ENCODE measurements at regions not wholly inside any gene's neighbourhood (a gene's known extent, or its start where the extent isn't known, plus 50 kb on each side); places are given as distances from the start of the nearest gene placed in this dataset.

DNA sequence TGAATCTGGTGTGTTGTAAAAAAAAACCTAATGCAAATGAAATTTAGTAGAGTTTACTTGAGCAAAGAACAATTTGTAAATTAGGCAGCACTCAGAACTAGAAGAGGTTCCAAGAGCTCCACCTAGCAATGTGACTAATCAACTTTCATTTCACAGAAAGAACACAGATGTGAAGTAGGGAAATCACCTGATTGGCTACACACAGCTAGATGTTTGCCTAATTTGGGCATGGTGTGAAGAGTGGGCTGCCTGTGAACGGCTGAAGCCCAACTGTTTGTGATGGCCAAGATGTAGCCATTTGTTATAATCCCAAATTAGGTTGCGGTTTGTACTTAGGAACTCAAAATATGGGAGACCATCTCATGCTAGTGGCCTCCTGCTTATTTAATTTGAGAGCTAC, 724.4 kb upstream of the SLITRK5 start:
- no peak for DNase-seq (ENCODE audit: low spot score)

DNA sequence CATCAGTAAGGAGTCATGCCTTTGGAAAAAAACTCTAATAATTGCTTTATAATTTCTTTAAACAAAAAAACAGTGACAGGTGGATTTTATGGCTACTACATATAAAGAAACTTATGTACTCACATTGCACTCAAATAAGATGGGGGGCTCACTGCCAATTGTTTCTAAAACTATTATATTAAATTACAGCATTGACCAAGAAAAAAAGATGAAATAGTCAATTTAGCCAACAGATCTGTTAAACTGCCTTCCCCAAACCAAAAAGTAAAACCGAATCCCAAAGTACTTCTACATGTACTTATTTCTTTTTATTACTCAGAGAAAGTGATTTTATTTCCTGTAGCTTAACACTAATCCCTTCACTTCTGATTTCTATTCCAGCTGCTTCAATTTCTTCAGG, 716.8 kb upstream of the SLITRK5 start:
- no peak for DNase-seq (ENCODE audit: low spot score)

DNA sequence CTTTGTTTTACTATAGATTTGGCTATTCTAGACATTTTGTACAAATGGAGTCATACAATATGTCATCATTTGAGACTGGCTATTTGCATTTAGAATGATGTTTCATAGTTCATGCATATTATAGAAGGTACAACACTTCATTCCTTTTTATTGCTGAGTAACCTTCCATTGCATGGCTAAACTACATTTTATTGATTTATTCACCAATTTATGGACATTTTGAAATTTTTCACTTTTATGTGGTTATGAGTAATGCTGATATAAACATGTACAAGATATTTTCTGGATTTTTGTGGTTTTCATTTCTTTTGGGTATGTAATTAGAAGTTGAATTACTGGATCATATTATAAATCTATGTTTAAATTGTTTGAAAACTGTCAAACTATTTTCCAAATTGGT, 710.3 kb upstream of the SLITRK5 start:
- no peak for DNase-seq (ENCODE audit: low spot score)

DNA sequence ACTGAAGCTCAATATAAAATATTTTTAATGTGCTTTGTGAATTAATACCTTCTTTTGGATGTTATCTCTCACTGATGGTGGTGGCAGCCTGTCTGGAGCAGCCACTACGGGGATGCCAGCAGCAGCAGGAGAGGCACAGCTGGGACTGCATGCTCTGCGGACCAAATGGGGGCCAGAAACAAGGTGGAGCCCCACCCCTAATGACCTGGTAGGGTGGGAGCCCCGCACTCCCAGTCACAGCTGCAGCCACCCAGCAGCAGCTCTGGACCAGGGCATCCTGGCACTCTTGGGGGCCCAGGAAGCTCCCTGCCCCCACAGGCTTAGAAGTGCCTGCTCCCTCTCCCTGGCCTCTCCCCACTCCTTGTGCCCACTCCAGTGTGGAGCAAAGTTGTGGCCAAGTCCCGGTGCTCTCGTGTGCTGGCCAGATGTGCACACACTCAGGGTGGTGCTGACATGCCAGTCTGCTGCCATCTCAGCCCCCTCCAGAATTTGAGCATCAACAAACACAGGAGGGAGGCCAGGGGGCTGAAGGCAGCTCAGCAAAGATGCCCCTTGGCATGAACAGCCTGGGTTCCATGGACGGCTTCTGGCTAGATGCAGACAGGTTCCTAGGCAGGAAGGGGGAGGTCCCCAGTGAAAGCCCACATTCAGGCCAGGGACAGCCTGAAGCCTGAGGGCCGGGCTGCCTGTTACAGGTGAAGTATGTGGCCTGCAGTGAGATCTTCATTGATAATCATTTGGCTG, 696.7 kb upstream of the SLITRK5 start:
- DNase-seq (ENCODE audit: low spot score), result no peak

DNA sequence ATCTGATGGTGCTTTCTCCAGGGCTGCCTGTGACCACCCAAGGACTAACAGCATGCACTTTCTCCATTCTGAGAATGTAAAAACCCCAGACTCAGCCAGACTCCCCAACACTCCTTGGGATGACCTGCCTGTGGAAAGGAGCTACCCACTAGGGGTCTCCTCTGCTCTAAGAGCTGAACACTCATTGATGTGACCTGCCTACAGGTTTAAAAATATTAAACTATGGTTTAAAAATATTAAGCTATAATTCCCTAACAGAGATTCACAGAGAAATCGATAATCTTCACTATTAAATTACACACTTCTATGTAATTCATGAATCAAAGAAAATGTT, 696.2 kb upstream of the SLITRK5 start:
- no peak for DNase-seq (ENCODE audit: low spot score)

DNA sequence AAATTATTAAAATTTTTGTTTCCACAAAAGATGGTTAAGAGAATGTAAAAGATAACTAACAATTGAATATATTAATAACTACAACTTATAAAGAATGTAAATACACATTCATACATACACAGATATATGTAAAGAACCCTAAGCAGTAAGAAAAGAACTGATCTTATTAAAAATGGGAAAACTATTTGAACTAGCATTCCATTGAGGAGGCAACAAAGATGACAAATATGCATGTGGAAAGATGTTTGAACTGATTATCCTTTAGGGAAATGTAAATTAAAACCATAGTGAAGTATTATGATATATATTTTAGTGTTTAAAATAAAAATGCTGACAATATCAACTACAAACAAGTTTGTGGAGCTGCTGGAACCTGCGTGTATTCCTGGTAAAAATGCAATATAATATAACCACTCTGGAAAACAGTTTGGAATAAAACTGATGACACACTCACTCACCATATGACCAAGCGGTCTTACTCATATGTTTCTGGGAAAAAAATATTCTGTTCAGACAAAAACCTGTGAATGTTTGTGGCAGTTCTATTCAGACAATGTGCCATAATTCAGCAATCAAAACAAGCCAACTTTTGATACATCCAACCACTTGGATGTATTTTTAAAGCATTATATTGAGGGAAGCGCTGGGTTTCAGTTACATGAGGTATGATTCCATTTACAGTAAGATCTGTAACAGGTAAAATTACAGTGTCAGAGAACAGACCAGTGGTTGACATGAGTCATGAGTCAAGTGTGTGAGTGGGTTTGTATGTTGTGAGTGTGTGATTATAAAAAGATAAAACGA, 694.4 kb upstream of the SLITRK5 start:
- DNase-seq (ENCODE audit: low spot score), result no peak

DNA sequence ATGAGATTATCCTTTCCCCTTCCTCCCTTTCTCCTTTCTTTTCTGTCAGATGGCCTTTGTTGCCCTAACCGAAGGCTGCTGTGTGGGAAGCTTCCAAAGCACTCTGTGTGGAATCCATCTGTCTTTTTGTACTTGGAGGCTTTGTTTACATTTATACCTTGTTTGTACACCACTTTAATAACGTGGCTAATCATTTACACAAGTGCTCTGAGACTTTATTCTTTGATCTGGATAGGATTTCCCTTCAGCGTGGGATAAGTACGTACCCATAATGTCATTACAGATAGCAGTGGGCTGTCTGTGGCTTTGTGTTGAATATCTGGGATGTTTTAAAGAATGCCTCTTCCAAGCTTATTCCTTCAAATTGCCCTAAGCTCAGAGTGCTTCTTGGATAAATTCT, 684.7 kb upstream of the SLITRK5 start:
- no peak for DNase-seq (ENCODE audit: low spot score)

DNA sequence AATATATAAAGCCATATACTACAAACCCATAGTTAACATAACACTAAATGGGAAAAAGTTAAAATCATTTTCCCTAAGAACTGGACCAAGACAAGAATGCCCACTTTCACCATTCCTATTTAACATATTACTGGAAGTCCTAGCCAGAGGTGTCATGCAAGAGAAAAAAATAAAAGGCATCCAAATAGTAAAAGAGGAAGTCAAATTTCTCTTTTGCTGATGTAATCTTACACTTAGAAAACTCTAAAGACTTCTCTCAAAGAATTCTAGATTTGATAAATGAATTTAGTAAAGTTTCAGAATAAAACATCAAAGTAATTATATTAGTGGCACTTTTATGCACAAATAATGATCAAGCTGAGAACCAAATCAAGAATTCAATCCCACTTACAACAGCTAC, 678.9 kb upstream of the SLITRK5 start:
- no peak for DNase-seq (ENCODE audit: low spot score)

DNA sequence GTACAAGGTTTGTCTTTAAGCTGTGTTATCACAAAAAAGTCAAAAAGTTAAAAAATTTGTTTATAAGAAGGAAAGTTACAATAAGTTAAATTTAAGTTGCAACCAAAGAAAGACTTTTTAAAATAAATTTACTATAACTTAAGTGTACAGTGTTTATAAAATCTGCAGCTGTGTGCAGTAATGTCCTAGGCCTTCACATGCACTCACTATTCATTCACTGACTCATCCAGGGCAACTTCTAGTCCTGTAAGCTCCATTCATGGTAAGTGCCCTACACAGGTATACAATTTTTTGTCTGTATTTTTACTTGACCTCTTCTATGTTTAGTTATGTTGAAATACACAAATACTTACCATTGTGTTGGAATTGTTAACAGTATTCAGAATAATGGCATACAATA, 667.9 kb upstream of the SLITRK5 start:
- DNase-seq (ENCODE audit: low spot score), result no peak

DNA sequence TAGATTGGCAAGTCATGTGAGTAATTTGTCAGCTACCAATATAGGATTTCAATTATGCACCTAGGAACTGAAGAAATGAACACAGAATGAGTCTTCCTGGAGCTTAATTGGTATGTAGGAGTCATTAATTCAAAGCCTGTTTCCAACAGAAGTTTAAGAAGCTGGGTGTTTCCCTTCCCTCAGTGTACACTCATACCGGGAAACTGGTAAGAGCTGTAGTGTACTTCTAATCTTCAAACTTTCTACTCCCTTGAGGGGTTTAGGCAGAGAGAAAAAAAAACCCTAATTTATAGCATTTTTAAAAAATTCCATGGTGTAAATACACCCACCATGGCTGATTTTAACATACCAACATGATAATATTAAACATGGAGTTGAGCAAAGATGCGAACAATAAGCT, 665.7 kb upstream of the SLITRK5 start:
- no peak for DNase-seq (ENCODE audit: low spot score)

DNA sequence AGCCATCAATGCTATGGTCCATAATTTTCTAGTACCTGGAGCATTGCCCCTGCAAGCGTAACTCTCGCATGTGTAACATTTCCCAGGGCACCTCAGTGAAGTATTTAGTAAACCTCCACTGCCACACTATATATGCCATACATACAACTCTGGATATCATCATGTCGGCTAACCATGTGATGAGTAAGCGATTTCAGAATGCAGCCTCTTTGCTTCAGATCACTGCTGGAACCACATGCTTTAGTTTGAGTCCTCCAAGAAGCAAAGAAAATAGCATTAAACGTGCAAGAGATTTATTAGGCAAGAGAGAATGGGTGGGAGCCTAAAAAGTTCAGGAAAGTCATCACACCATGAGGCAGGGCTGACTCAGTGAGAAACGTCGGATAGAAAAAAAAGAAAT, 635.6 kb upstream of the SLITRK5 start:
- DNase-seq (ENCODE audit: low spot score), result no peak

DNA sequence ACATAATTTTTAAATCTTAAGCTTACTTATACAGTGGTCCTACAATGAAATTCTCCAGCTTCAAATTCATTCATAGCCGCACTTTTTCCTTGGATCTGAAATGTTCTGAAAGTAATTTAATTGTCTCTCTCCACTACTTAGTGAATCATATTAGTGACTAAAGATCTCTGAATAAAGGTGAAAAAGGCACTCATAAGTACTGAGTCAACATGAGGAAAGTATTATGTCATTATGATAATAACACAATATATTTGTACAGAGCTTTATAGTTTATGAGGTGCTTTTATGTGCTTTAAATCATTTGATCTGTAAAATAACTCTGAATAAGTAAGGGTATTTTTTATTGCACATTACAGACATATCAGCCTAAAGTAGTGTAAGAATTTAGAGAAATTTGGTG, 628.2 kb upstream of the SLITRK5 start:
- no peak for DNase-seq (ENCODE audit: low spot score)

DNA sequence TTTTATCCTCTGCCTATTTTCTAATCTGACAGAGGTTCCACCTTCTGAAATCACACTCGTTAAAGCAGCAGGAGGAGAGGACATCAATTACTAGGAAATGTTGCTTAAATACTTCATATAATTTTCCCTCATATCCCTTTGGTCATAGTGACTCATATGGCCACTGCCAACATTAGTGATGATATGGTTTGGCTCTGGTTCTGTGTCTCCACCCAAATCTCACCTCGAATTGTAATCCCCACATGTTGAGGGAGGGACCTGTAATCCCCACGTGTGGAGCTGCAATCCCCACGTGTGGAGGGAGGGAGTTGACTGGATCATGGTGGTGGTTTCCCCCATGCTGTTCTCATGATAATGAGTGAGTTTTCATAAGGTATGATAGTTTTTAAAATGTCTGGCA, 618.4 kb upstream of the SLITRK5 start:
- no peak for DNase-seq (ENCODE audit: low spot score)

DNA sequence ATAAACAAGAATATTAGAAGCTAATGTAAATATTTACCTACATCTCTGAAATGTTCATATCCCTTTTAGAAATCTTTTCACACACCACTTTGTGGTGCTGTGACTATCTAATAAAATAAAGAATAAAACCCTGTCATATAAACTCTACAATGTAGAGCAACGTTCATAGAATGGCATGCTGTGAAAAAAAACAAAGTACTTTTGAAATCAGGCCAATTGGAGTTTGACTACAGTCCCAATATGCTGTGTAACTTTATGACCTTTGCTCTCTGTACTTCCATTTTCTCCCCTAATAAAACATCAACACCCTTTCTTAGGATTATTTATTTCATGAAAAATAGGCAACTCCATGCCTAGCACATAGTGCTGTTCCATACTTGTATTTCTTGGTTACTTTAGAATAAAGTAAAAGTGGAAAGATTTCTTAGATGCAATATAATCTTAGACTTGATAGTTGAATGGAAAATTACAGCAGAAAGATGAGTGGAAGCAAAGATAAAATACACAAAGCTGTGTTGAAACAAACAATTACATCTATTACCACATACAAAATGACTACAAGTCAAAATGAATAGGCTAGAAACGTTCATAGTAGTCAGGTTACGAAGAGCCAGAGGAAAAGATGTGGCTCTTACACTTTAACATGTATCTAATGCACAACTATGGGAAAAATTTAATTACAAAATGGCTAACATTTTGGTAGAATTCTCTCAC, 613.2 kb upstream of the SLITRK5 start:
- no peak for DNase-seq (ENCODE audit: low spot score)

DNA sequence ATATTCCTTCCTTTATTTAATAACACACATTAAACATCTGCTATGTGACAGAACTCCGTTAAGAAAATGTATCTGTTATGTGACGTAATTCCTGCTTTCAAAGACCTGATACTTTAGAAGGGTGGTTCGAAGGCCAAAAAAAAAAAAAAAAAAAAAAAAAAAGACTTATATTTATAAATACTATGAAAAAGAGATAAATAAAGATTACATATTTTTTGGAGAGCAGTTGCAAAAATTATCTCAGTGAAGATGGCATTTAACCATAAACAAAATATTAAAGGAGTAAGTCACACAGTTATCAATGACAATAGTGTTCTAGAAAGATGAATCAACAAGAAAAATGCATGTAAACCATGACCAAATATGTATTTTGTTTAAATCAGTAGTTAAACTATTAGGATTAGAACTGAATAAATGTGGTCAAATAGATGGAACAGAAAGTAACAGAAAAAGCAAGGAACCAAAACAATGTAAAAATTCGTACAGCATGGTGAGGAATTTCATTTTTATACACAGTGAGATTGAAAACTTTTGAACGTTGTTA, 612.3 kb upstream of the SLITRK5 start:
- DNase-seq (ENCODE audit: low spot score), result no peak

DNA sequence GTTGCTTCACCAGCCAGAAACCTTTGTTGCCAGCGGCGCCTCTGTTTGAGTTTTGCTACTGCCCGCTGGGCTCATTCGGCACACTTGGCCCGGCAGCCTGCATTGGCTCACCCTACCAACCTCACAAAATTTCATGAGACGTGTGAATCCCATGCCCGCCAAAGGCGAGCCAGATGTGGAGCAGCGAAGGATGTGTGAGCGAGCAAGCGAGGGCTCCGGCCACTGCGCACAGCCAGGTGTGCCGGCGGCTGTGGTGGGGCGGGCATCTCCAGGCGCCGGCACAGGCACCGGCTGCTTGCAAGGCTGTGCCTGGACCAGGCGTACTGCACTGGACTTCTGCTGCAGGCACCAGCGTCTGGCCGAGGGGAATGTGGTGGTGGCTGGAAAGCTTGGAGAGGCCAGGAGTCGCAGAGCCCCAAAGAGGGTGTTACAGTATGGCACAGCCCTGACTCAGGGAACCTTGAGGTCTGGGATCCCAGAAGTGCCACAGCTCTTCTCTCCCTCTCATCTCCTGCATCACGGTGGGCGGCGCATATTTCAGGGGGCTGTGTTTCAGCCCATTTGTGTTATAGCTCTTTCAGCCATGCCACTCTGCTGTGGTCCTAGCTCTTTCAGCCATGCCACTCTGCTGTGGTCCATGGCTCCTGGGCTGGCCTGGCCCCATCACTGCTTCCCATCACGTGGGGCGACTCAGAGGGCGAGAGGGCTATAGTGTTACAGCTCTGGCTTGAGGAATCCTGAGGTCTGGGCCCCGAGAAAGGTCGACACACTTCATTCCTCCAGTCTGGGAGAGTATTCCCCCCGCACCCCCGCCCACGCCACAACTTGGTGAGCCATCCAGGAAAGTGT, 592.0 kb upstream of the SLITRK5 start:
- DNase-seq (ENCODE audit: low spot score), result no peak

DNA sequence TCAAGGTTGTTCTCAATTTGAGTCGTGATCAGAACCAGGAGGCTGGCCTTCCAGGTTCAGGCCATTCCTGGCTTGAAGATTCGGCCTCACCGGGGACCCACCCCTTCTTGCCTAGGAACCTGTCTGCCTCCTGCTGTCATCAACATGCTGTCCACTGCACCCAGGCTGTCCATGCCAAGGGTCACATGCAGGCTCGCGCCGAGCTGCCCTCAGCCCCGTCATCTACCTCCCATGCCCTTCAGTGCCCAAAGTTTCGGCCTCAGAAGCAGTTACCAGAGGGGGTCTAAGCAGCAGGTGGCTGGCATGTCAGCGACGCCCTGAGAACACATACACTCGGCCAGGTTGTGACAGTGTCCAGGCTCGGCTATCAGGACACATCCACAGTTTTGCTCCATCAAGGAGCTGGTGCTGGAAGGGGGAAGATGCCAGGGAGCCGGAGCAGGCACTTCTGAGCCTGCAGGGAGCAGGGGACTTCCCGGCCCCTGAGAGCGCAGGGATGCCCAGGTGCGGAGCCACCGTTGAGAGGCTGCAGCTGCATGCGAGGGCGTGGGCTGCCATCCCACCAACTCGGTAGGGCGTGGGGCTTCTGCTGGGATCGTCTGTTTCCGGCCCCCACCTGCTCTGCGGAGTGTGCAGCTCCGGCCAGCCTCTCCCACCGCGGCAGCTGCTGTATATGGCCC, 590.9 kb upstream of the SLITRK5 start:
- DNase-seq (ENCODE audit: low spot score), result no peak

DNA sequence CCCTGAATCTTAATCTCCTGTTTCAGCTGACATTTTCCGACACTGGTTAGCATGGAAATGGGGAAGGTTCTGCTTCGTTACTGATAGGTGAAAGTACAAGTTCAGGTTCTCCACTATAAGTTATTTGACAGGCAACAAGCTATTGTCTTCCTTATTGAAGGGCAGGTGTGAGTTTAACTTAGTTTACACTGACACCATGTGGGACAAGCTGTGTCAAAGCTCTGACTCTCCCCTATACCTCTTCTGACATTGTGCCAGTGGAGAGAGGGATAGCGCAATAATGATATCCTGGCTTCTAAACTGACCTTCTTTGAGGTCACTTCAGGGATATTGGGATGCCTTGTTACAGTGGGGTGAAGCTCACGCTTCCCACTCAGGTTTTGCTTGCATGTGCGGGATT, 587.0 kb upstream of the SLITRK5 start:
- no peak for DNase-seq (ENCODE audit: low spot score)

DNA sequence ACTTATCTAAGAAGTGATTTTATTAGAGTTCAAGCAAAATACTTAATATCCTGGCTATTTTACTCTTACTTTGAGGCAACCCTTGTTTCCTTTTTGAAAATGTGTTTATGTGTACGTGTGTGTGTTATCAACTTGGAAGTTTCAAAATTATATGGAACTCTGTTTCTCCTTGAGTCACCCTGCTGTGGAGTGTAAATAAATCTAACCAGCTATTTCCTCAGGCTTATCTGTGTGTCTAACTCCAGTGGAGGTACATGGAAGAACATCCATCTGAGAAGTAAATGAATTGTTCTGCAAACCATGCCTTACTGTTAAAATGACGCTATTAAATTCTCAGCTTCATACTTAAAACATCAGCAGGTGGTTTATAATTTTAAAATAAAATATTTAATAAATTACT, 583.4 kb upstream of the SLITRK5 start:
- no peak for DNase-seq (ENCODE audit: low spot score)

DNA sequence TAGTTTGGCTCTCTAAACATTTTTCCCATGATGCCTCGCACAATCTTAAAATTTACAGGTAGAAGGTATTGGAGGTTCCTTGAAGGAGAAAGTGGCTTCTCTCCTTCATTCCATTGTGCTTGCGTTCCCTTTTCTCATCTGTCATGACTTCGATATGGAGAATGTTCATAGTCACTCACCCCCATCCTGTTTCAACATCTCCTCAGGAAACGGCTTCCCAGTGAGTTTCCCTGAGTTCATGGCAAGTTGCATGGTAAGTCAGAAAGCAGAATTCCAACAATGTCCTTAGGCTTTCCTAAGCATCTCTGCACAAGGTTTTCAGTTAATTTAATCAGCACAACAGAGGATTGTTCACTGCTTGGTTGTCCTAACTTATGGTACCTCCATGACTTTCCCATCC, 581.8 kb upstream of the SLITRK5 start:
- DNase-seq (ENCODE audit: low spot score), result no peak

DNA sequence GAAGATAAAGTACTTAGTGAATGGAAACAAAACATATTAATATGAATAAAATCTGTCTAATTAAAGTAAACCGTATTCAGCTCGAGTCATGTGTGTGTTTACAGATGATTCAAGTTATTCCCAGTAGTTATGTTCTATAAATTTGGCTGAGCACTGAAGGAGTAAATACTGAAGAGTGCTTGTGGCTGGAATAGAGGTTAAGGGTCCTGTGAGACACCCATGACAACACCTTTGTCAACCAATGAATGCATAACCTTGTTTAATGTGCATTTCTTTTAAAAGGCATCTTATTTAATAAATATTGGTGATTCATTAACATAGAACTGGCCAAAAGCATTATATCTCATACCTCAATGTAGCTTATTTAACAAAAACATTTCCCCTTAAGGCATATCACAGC, 577.8 kb upstream of the SLITRK5 start:
- DNase-seq (ENCODE audit: low spot score), result no peak

All from Ammon's horn (tissue), 1 donor.